Aorta (tissue), 5 donors: ENCODE measurements at regions not wholly inside any gene's neighbourhood (a gene's known extent, or its start where the extent isn't known, plus 50 kb on each side); places are given as distances from the start of the nearest gene placed in this dataset.
A peak's percentile ranks its signal among the peaks of the same experiment; 100 is the strongest.

ENCODE experiments used
- ATAC-seq: fragments of 200-7000 bp; cut with Tn5 transposase; one replicate; pipeline ENCODE4 v1.9.1; 2022; ENCODE audit warnings: moderate library complexity; ENCODE audit not compliant: low FRiP score
- DNase-seq, 2 donors: peaks; one replicate each; pipeline ENCODE4 v3.0.0-alpha.2; 2020
- H3K27ac ChIP-seq, 2 donors: one replicate each; pipeline ENCODE4 v1.5.1; 2013; ENCODE audit warnings: low read length in 2 of 2, mild to moderate bottlenecking in 2 of 2, moderate library complexity in 2 of 2, control low read depth in 1 of 2, inconsistent platforms in 1 of 2, low read depth in 1 of 2
- H3K27me3 ChIP-seq, 2 donors: one replicate each; pipeline ENCODE4 v1.6.1; 2013; ENCODE audit warnings: control low read depth in 1 of 2, low read length in 1 of 2, mild to moderate bottlenecking in 1 of 2, moderate library complexity in 1 of 2; ENCODE audit not compliant: insufficient read depth in 2 of 2, control insufficient read depth in 1 of 2
- H3K36me3 ChIP-seq, 2 donors: one replicate each; pipeline ENCODE4 v1.6.1; 2013; ENCODE audit warnings: control low read depth in 1 of 2, low read length in 1 of 2, mild to moderate bottlenecking in 1 of 2; ENCODE audit not compliant: insufficient read depth in 2 of 2, control insufficient read depth in 1 of 2
- H3K4me1 ChIP-seq, 2 donors: one replicate each; pipeline ENCODE4 v1.6.1; 2013; ENCODE audit warnings: low read length in 2 of 2, control low read depth in 1 of 2, mild to moderate bottlenecking in 1 of 2, moderate library complexity in 1 of 2; ENCODE audit not compliant: insufficient read depth in 2 of 2, control insufficient read depth in 1 of 2
- H3K4me3 ChIP-seq, 2 donors: one replicate each; pipeline ENCODE4 v1.5.1; 2013; ENCODE audit warnings: low read length in 2 of 2, control low read depth in 1 of 2, mild to moderate bottlenecking in 1 of 2
- H3K9me3 ChIP-seq: one replicate; pipeline ENCODE4 v1.6.1; 2013; ENCODE audit warnings: mild to moderate bottlenecking, low read length; ENCODE audit not compliant: control insufficient read depth
- WGBS, 2 donors: extraction: QIAGEN DNeasy Blood & Tissue Kit; methylation state at CpG; one replicate each; pipeline ENCODE4 v1.1.7; 2013; 5-methylcytosine and 5-hydroxymethylcytosine counted together
- intact Hi-C, 2 donors: fragments of 100-400 bp; cut with DNase I; formaldehyde crosslinking; loops; one replicate each; pipeline versions ENCODE4 v1.14.2 to v1.15.0; 2022
- donor health status: healthy with polysubstance abuse.
- donor health status: Bipolar disorder and iron deficiency.
- donor health status: DM: no; HTN: no; CAD: no.
- donor health status: DM: no; HTN: no; CAD: no.
- donor health status: DM: yes; HTN: yes; CAD: no.

DNA sequence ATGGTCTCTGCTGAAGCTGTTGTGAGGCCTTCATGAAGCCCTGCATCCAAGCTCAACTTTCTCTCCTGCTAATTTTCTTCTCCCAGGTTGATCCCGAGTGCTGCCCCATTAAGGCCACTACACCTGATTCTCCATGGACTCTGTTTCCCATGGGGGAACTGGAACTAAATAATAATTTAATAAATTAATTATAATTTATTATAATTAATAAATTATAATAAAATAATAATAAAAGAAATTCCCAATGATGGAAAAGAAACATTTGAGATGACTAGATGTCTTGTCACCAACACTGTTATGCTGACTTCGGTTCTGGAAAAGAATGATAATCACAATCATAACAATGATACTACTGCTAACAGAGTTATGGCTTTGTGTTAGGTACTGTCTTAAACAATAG, 211.2 kb upstream of the ZP4 start:
- Histone ChIP-seq H3K4me3 (no peak overlapping the region), H3K4me1 (no peaks in the 10 kb centered on the region), H3K36me3 (no peaks in the 10 kb centered on the region), H3K27me3 (no peaks in the 10 kb centered on the region), H3K9me3 (peaks cover 2% of the 10 kb centered on the region), H3K27ac (no peak overlapping the region)
- 83 to 93% methylated on average over 2 of the region's 2 CpGs for WGBS, 2 donors
- ATAC-seq (no peak), DNase-seq (no peak)
- intact Hi-C loops, result no loop called here

DNA sequence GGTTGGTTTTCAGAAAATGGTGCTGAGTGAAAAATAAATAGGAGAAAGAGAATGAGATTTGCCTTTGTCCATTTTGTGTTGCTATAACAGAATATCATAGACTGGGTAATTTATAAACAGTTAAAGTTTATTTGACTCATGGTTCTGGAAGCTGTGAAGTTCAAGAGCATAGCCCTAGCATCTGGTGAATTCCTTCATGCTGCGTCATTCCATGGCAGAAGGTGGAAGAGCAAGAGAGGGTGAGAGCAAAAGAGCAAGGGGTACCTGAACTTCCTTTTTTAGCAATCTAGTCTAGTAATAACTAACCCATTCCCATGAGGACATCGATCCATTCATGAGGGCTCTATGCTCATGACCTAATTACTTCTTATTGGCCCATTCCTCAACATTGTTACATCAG, 209.1 kb upstream of the ZP4 start:
- WGBS, 2 donors, result 94 to 95% methylated on average over 2 of the region's 2 CpGs
- Histone ChIP-seq H3K4me3 (no peak overlapping the region), H3K27ac (no peak overlapping the region), H3K9me3 (peaks cover 2% of the 10 kb centered on the region), H3K36me3 (no peaks in the 10 kb centered on the region), H3K4me1 (no peaks in the 10 kb centered on the region), H3K27me3 (no peaks in the 10 kb centered on the region)
- DNase-seq (no peak), ATAC-seq (no peak)
- intact Hi-C loops, result no loop called here

DNA sequence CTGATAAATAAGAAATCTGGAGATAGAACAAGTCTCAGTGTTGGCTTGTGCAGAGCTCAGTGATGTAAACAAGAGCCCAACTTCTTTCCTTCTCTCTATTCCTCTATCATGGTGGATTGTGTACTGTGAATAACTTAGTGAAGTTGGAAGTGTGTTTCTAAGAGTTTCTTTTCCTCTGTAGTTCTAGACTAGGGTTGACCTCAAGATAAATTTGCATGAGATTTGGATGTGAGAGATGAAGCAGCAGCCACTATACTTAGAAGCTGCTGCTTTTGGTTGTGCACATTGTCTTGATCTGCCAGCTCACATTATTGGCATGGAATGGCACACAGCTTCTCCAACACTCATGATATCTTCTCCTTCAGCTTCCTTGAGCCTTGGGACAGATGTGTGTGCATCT, 198.9 kb upstream of the ZP4 start:
- intact Hi-C loops, result no loop called here
- Histone ChIP-seq H3K9me3 (peaks cover 3% of the 10 kb centered on the region), H3K27ac (no peak overlapping the region), H3K4me3 (no peak overlapping the region), H3K36me3 (no peaks in the 10 kb centered on the region), H3K27me3 (peaks cover 0 to 2% of the 10 kb centered on the region in 2 donors), H3K4me1 (no peaks in the 10 kb centered on the region)
- ATAC-seq (no peak), DNase-seq (no peak)

DNA sequence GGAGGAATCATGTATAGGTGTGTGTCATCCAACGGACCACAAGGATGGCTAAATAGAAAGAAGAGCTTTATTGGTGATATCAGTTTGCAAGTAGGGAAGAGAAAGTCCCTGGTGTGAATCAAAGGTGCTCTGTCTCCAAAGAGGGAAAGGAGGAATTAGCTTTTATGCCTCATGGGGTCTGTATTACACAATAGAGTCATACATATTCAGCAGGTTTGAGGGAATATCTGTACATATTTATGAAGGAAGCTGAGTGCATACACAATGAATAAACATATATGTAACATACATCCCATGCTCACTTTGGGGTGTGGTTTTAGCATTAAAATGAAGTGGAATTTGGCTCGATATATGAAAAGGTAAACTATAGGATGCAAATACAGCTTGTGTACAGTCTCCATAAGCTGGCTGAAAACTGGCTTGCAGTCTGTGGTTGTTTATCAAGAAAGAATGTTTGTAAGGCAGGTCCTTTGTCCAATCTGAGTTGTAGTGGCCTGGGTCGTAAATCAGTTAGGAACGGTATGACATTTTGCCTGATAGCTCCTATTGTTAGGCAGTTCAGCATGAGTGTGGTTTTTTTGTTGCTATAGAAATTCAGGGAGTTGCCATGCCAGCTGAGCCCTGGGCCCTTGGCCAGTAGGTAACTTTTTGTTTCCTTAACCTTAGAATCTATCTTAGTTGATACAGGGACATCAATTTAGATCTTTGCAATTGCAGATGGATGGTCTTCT, 198.0 kb upstream of the ZP4 start:
- intact Hi-C loops, result no loop called here
- H3K9me3 ChIP-seq, result peaks cover 3% of the 10 kb centered on the region

DNA sequence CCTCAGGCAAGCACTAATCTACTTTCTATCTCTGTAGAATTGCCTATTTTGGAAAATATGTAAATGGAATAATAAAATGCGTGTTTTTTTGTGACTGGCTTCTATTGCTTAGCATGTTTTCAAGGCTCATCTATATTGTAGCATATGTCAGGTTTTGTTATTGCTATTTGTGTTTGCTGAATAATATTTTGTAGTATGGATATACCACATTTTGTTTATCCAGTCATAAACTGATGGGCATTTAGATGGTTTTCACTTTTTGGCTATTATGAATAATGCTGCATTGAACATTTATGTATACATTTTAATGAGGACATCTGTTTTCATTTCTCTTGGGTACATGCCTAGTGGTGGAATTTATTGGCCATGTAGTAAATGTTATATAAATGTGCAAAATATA, 183.3 kb upstream of the ZP4 start:
- Histone ChIP-seq H3K27ac (no peak overlapping the region), H3K36me3 (no peaks in the 10 kb centered on the region), H3K4me3 (no peak overlapping the region), H3K27me3 (no peaks in the 10 kb centered on the region), H3K4me1 (no peaks in the 10 kb centered on the region), H3K9me3 (no peaks in the 10 kb centered on the region)
- no peak for ATAC-seq
- 60 to 78% methylated on average over 1 of the region's 1 CpG for WGBS, 2 donors
- intact Hi-C loops, result no loop called here
- DNase-seq, result no peak

More for the DNA sequence above, 198.0 kb upstream of the ZP4 start:
- H3K4me1 ChIP-seq, result no peaks in the 10 kb centered on the region
- H3K27me3 ChIP-seq, result peaks cover 0 to 2% of the 10 kb centered on the region in 2 donors
- no peak overlapping the region for H3K27ac ChIP-seq
- H3K4me3 ChIP-seq, result no peak overlapping the region
- DNase-seq (no peak), ATAC-seq (no peak)
- no peaks in the 10 kb centered on the region for H3K36me3 ChIP-seq
- WGBS, 2 donors, result 60 to 65% methylated on average over 4 of the region's 4 CpGs

DNA sequence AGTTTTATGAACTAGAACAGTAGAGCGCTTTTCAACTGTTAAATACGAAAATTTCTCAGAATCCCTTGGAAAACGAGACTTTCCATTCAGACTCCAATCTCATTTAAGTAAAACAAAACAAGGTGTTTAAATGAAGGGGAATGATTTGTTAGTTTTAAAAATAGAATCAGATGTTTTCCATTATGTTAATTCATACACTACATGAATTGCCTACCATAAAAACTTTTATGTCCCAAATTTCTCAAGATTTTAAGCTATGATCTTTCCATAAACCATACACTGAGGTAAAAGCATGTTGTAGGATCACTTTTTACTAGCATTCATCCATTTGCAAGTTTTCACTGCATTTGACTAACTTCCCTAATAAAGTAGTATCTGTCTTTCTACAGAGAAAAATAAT, 180.3 kb upstream of the ZP4 start:
- H3K4me1 ChIP-seq, result no peaks in the 10 kb centered on the region
- intact Hi-C loops, result no loop called here
- H3K27me3 ChIP-seq, result no peaks in the 10 kb centered on the region
- H3K36me3 ChIP-seq, result no peaks in the 10 kb centered on the region
- H3K9me3 ChIP-seq, result no peaks in the 10 kb centered on the region
- H3K4me3 ChIP-seq, result no peak overlapping the region
- DNase-seq (no peak), ATAC-seq (no peak)
- H3K27ac ChIP-seq, result no peak overlapping the region
- 75 to 76% methylated on average over 3 of the region's 3 CpGs for WGBS, 2 donors

DNA sequence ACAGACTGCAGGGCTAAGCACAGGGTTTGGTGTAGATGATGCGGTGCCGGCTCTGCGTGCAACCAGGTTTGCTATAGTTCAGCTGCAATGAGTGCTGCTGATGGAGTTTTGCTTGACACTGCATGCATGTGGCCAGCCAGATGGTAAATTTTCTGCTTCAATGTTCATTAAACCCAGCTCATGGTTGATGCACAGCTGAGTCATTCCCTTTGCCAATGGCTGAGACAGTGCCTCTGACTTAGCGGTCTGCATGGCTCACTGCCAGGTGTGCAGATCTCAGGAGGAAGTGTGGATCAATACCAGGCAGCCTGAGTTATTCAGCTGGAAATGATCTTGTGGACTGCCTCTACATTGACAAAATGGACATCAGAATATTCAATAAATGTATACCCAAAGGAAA, 172.7 kb upstream of the ZP4 start:
- ATAC-seq (no peak), DNase-seq (peak in 1 of 2 donors; percentile 27)
- peaks cover 0 to 2% of the 10 kb centered on the region in 2 donors for H3K27me3 ChIP-seq
- no peak overlapping the region for H3K4me3 ChIP-seq
- H3K4me1 ChIP-seq, result no peaks in the 10 kb centered on the region
- intact Hi-C loops, result no loop called here
- H3K36me3 ChIP-seq, result no peaks in the 10 kb centered on the region
- no peak overlapping the region for H3K27ac ChIP-seq
- 87 to 89% methylated on average over 4 of the region's 4 CpGs for WGBS, 2 donors
- peaks cover 5% of the 10 kb centered on the region for H3K9me3 ChIP-seq

DNA sequence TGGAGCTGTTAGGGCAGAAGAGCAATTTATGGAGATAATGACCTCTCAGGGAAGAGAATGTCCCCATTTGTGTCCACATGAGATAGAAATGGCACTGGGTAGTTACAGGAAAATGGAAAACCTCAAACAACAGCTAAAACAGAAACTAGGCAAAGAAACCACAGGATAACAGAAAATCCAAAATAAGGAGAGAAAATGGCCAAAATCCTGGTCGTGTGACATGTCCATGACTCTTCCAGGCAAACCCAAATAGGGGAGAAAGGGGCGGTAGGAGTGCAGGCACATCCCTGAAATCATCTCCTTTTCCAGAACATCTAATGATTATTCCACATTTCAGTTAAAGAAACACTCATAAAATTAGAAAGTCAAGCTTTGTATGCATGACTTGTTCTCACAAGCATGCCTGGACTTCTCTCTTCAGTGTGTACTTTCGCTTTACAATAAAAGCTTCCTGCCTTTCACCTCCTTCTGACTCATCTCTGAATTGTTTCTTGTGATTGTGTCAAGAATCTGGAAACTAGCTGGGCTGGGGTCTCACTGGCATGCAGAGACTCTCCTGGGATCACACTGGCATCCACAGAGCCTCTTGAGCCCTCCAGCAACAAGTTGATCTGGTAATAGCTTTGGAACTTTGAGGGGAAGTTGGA, 171.4 kb upstream of the ZP4 start:
- WGBS, 2 donors, result 74 to 76% methylated on average over 3 of the region's 3 CpGs
- intact Hi-C loops, result no loop called here
- H3K4me1 ChIP-seq, result no peaks in the 10 kb centered on the region
- H3K27me3 ChIP-seq, result peaks cover 0 to 2% of the 10 kb centered on the region in 2 donors
- DNase-seq (no peak), ATAC-seq (no peak)
- no peak overlapping the region for H3K27ac ChIP-seq
- H3K9me3 ChIP-seq, result peaks cover 5% of the 10 kb centered on the region
- H3K4me3 ChIP-seq, result no peak overlapping the region
- H3K36me3 ChIP-seq, result no peaks in the 10 kb centered on the region

DNA sequence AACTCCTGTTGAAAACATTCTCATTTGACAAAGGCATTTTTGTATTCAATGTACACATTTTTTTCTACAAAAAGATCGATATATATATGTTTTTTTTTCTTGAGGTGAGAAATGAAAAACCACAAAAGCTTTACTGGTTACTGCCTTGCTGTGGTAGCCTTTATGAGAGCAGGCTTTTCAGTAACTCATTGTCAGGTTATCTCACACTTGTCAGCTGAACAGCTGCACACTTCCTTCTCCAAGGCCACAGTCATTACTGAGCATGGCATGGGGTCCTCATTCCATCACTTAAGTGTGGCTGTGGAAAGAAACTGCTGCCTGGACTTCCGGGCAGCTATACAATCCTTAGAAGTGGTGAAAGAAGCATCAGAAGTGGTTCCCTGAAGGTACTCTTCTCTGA, 169.3 kb upstream of the ZP4 start:
- Histone ChIP-seq H3K4me3 (no peak overlapping the region), H3K9me3 (peaks cover 5% of the 10 kb centered on the region), H3K36me3 (no peaks in the 10 kb centered on the region), H3K27ac (no peak overlapping the region), H3K4me1 (no peaks in the 10 kb centered on the region), H3K27me3 (no peaks in the 10 kb centered on the region)
- intact Hi-C loops, result no loop called here
- WGBS, 2 donors, result 52 to 55% methylated on average over 2 of the region's 2 CpGs
- no peak for ATAC-seq
- DNase-seq, result no peak
